ENCODE measurements at regions not wholly inside any gene's neighbourhood (a gene's known extent, or its start where the extent isn't known, plus 50 kb on each side); places are given as distances from the start of the nearest gene placed in this dataset.
"Not testable (repeated sequence)": the region's sequence is repeated elsewhere in the genome, so short reads cannot be mapped to it uniquely, and the experiment has no call there.

GRCh38 chr9:102497709-102498108, 497.4 kb upstream of the CYLC2 start:
- no peak for DNase-seq

- not testable (repeated sequence) for DNase-seq
These were observed 508.2 kb upstream of the CYLC2 start for GRCh38 chr9:102486976-102487375.

GRCh38 chr9:102483651-102484050, 511.5 kb upstream of the CYLC2 start:
- no peak for DNase-seq

DNA sequence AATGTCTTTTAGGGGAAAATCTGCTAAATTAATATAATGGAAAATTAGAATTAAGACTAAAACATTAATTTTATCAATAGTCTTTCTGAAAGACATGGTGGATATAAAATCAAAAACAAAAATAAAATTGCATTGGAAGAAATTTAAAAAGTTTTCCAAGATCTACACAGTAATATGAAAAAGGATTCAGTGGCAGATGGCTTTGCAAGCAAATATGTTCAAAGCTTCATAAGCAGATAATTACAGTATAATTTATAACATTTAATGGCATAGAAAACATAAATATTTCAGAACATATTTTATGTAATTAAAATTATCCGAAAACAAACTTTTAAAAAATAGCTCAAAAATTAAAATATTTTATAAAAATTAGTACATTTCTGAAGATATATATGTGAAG, 512.4 kb upstream of the CYLC2 start:
- no peak for DNase-seq

- no peak for DNase-seq
These were observed 515.9 kb upstream of the CYLC2 start for GRCh38 chr9:102479191-102479590.

GRCh38 chr9:102474357-102474756, 520.8 kb upstream of the CYLC2 start:
- DNase-seq = no peak

GRCh38 chr9:102469430-102469829, 525.7 kb upstream of the CYLC2 start:
- not testable (repeated sequence) for DNase-seq

DNA sequence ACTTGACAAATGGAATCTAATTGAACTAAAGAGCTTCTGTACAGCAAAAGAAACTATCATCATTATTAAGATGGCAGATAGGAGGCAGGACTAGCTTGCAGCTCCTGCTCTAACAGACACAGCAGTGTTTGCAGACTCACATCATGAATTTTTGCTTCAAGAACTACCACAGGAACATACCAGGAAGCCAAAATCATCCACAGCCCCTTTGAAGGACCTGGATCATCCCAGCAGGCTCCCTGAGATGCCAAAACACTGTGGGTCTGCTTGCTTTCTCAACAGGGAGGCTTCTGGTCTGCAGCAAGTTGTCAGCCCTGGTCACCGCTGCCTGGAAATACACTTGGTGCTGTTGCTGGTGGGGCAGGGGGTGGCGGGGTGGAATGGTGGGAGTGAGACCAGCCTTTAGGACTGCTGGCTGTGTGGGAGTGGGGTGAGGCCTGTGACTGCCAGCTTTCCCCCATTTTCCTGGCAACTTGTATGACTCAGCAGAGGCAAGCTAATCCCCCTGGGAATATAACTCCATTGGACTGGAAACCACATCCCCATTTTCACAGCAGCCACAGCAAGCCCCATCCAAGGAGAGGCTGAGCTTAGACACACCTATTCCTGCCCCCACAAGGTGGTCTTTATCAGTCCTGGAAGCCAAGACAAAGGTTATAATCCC, 533.8 kb upstream of the CYLC2 start:
- no peak for DNase-seq

- DNase-seq = no peak
These were observed 535.3 kb upstream of the CYLC2 start for GRCh38 chr9:102459828-102460227.

DNA sequence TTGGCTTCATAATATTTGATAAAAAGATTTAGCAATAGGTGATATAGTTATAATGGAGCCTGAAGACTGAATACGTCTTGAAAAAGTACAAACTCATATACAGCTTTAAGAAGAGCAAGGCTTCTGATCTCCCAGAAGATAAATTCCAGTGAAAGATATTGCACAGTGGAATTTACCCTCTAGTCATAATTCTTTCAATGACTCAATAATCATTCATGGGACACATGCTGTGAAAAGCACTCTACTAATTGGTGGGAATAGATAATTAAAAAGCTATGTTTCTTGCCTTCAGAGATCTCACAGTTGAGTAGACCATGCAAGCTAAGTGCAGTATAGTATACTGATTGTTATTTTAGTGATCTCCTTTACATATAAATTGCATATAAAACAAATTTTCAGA, 538.6 kb upstream of the CYLC2 start:
- DNase-seq = no peak

GRCh38 chr9:102445906-102446305, 549.2 kb upstream of the CYLC2 start:
- DNase-seq = no peak

- no peak for DNase-seq
These were observed 549.9 kb upstream of the CYLC2 start for GRCh38 chr9:102445181-102445747.

- no peak for DNase-seq
These were observed 555.5 kb upstream of the CYLC2 start for GRCh38 chr9:102439583-102439982.

- DNase-seq = not testable (repeated sequence)
These were observed 558.5 kb upstream of the CYLC2 start for GRCh38 chr9:102436599-102436998.

GRCh38 chr9:102435427-102435826, 559.7 kb upstream of the CYLC2 start:
- DNase-seq = no peak

- DNase-seq = no peak
These were observed 560.6 kb upstream of the CYLC2 start for GRCh38 chr9:102434545-102434944.

- no peak for DNase-seq
These were observed 566.8 kb upstream of the CYLC2 start for GRCh38 chr9:102428305-102428704.

- not testable (repeated sequence) for DNase-seq
These were observed 578.9 kb upstream of the CYLC2 start for GRCh38 chr9:102416251-102416650.

DNA sequence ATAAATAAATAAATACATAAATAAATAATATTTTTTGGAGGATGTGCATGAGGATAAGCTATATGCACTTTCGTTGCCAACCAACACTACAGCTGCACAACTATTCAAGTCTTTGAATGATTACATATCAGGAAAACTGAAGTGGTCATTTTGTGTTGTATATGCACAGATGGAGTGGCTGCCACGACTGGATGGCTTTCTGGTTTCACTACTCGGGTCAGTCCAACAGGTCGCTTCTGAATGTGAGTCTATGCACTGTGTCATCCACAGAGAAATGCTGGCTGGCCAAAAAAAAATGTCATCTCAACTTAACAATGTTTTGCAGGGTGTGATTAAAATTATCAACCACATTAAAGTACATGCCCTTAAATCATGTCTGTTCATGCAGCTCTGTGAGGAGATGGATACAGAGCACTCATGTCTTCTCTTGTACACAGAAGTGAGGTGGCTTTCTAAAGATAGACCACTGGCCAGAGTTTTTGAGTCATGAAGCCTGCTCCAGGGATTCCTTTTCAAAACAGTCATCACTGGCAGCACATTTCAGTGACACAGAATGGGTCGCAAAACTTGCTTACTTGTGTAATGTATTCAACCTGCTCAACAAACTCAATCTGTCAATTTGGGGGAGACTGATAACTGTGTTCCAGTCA, 589.8 kb upstream of the CYLC2 start:
- no peak for DNase-seq

DNA sequence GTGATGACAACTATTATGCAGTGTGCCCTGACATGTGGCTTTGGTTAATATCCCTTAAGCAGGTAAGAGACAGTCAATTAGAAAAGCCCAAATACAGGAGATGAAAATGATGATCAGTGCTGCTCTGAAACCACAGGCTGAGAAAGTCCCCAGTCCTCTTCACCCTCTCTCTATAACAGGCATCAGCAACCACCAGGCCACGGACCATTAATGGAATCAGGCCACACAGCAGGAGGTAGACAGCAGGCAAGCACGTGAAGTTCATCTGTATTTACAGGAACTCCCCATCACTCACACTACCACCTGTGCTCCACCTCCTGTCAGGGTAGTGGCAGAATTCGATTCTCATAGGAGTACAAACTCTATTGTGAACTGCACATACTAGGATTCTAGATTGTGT, 591.6 kb upstream of the CYLC2 start:
- DNase-seq = no peak

GRCh38 chr9:102398205-102398604, 596.9 kb upstream of the CYLC2 start:
- no peak for DNase-seq

- DNase-seq = not testable (repeated sequence)
These were observed 609.5 kb upstream of the CYLC2 start for GRCh38 chr9:102385620-102386019.

- no peak for DNase-seq
These were observed 624.2 kb upstream of the GRIN3A start for GRCh38 chr9:102362470-102363132.

DNA sequence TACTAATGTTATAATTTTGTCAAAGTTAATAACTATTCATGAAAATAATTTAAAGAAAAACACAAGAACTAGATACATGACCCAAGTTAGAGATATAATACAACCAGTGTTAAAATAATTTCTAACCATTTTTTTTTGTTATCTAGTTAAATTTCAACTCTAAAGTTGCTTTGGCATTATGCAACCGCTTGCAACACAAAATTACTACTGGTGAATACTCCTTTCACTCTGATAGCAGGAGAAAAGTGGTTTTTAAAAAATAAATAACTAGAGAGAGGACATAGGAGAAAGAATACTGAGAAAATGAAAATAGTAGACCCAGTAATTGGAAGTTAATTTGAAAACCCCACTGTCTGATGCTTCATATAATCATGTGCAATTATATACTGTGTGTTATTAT, 622.4 kb upstream of the GRIN3A start:
- DNase-seq = no peak

Data from activated CD4-positive, alpha-beta T cell treated with anti-CD3 and anti-CD28 coated beads, Interleukin-2, Interleukin-6, amounts not matched to agents 100 ng/mL and 50 ng/mL, durations not matched to agents 16 hours and 8 hours (primary cell).